Psoas muscle (tissue), 7 donors: ENCODE measurements at regions not wholly inside any gene's neighbourhood (a gene's known extent, or its start where the extent isn't known, plus 50 kb on each side); places are given as distances from the start of the nearest gene placed in this dataset.

ENCODE experiments used
- ATAC-seq, 4 donors: fragments of 200-7000 bp; cut with Tn5 transposase; one replicate each; pipeline ENCODE4 v1.9.1; 2020; ENCODE audit warnings: moderate library complexity in 3 of 4, mild to moderate bottlenecking in 2 of 4
- DNase-seq, 2 donors: peaks; one replicate each; pipeline ENCODE4 v3.0.0-alpha.2; 2020
- H3K27ac ChIP-seq: fragments of 200-600 bp; one replicate; pipeline ENCODE4 v1.8.0; 2022
- H3K27me3 ChIP-seq, 3 donors: fragments of 200-600 bp in 1 of 3; one replicate each; pipeline versions ENCODE4 v1.6.1 to v1.8.0; 2013 to 2022; ENCODE audit warnings: low read length in 2 of 3, mild to moderate bottlenecking in 2 of 3, moderate library complexity in 1 of 3; ENCODE audit not compliant: insufficient read depth in 3 of 3
- H3K36me3 ChIP-seq, 2 donors: fragments of 200-600 bp in 1 of 2; one replicate each; pipeline versions ENCODE4 v1.6.1 to v1.8.0; 2013 to 2022; ENCODE audit warnings: low read depth in 1 of 2, mild to moderate bottlenecking in 1 of 2, moderate library complexity in 1 of 2; ENCODE audit not compliant: insufficient read depth in 1 of 2
- H3K4me1 ChIP-seq: fragments of 200-600 bp; one replicate; pipeline ENCODE4 v1.8.0; 2022
- H3K4me3 ChIP-seq: fragments of 200-600 bp; one replicate; pipeline ENCODE4 v1.8.0; 2022; ENCODE audit warnings: mild to moderate bottlenecking
- H3K9me3 ChIP-seq: fragments of 200-600 bp; one replicate; pipeline ENCODE4 v1.8.0; 2022
- CTCF ChIP-seq: fragments of 200-600 bp; IDR thresholded peaks from one replicate; pipeline ENCODE4 v1.8.0; 2022; ENCODE audit warnings: antibody characterized with exemption
- WGBS, 3 donors: extraction: QIAGEN DNeasy Blood & Tissue Kit; methylation state at CpG; one replicate each; pipeline versions ENCODE4 v1.1.6 to v1.1.7; 2013; 5-methylcytosine and 5-hydroxymethylcytosine counted together
- intact Hi-C, 2 donors: fragments of 100-400 bp; cut with DNase I; formaldehyde crosslinking; loops; one replicate each; pipeline versions ENCODE4 v1.11.0 to v1.14.2; 2022
- donor health status: healthy with polysubstance abuse.
- donor health status: DM: no; HTN: no; CAD: no; lungs with moderate emphysema.
- donor health status: Bipolar disorder and iron deficiency.
- donor health status: healthy.
- donor health status: DM: yes; HTN: yes; CAD: no.
- donor health status: DM: no; HTN: no; CAD: no.
- donor health status: DM: yes; HTN: yes; CAD: no.

- no peak overlapping the region for H3K27ac ChIP-seq
- TF ChIP-seq CTCF: no peak
- ATAC-seq (no peak), DNase-seq (no peak)
- no peak overlapping the region for H3K4me3 ChIP-seq
- no peaks in the 10 kb centered on the region for H3K36me3 ChIP-seq
- H3K27me3 ChIP-seq: no peaks in the 10 kb centered on the region
- intact Hi-C loops: no loop called here
- H3K4me1 ChIP-seq: no peaks in the 10 kb centered on the region
- no peaks in the 10 kb centered on the region for H3K9me3 ChIP-seq
- whole genome bisulfite sequencing, 3 donors: 87 to 89% (median 87%) methylated on average over 6 of the region's 6 CpGs
These were observed 1157.2 kb upstream of the ADGRL4 start for GRCh38 chr1:80163686-80164085.

GRCh38 chr1:80158771-80159170 lies 1152.2 kb upstream of the ADGRL4 start:
- Histone ChIP-seq H3K27me3 (no peaks in the 10 kb centered on the region), H3K27ac (no peak overlapping the region), H3K9me3 (no peaks in the 10 kb centered on the region), H3K4me1 (no peaks in the 10 kb centered on the region), H3K4me3 (no peak overlapping the region), H3K36me3 (no peaks in the 10 kb centered on the region)
- intact Hi-C loops: no loop called here
- no peak for DNase-seq
- WGBS, 3 donors: 67 to 82% (median 77%) methylated on average over 2 of the region's 2 CpGs
- TF ChIP-seq CTCF: no peak
- no peak for ATAC-seq

GRCh38 chr1:80158266-80158665 lies 1151.7 kb upstream of the ADGRL4 start:
- intact Hi-C loops: no loop called here
- H3K4me1 ChIP-seq: no peaks in the 10 kb centered on the region
- no peak for TF ChIP-seq CTCF
- ATAC-seq (no peak), DNase-seq (no peak)
- H3K4me3 ChIP-seq: no peak overlapping the region
- no peaks in the 10 kb centered on the region for H3K9me3 ChIP-seq
- no peak overlapping the region for H3K27ac ChIP-seq
- H3K27me3 ChIP-seq: no peaks in the 10 kb centered on the region
- 78 to 83% (median 82%) methylated on average over 4 of the region's 4 CpGs for WGBS, 3 donors
- no peaks in the 10 kb centered on the region for H3K36me3 ChIP-seq

- WGBS, 3 donors: 19 to 36% (median 28%) methylated on average over 2 of the region's 2 CpGs
- H3K27me3 ChIP-seq: no peaks in the 10 kb centered on the region
- intact Hi-C loops: no loop called here
These were observed 1148.8 kb upstream of the ADGRL4 start for GRCh38 chr1:80155371-80155770.

More at GRCh38 chr1:80155371-80155770, 1148.8 kb upstream of the ADGRL4 start:
- H3K4me1 ChIP-seq: no peaks in the 10 kb centered on the region
- H3K4me3 ChIP-seq: no peak overlapping the region
- DNase-seq (no peak), ATAC-seq (no peak)
- no peak overlapping the region for H3K27ac ChIP-seq
- TF ChIP-seq CTCF: no peak
- no peaks in the 10 kb centered on the region for H3K36me3 ChIP-seq
- no peaks in the 10 kb centered on the region for H3K9me3 ChIP-seq
